ENCODE measurements at regions not wholly inside any gene's neighbourhood (a gene's known extent, or its start where the extent isn't known, plus 50 kb on each side); places are given as distances from the start of the nearest gene placed in this dataset.
"Not testable (repeated sequence)": the region's sequence is repeated elsewhere in the genome, so short reads cannot be mapped to it uniquely, and the experiment has no call there.

DNA sequence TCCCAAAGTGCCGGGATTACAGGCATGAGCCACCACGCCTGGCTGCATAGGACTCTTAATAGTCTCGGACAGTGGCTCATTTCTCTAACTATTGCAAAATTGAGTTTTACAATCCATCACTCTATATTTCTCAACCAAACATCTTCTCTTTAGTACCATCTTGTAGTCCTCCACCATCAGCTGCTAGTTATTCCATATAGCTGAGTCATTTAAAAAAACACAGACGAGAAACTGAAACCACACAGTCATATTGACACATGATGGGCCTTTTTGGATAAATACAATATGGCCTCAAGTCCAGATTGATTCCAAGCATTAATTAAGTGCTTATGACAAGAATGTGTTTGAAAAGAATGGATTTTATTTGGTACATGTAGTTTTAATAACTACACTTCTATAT, 599.1 kb downstream of the MEI4 start:
- Histone ChIP-seq H3K27ac (no peak overlapping the region), H3K4me1 (no peaks in the 10 kb centered on the region), H3K4me3 (no peak overlapping the region), H3K36me3 (no peaks in the 10 kb centered on the region), H3K27me3 (no peaks in the 10 kb centered on the region), H3K9me3 (no peaks in the 10 kb centered on the region)
- no peak for DNase-seq (ENCODE audit: low spot score in 2 of 2)
- TF ChIP-seq POLR2A (IDR thresholded peaks at IDR 0.05) = no peak
- no peak for TF ChIP-seq POLR2AphosphoS5 (IDR thresholded peaks at IDR 0.05)
- TF ChIP-seq, protein P1, sequence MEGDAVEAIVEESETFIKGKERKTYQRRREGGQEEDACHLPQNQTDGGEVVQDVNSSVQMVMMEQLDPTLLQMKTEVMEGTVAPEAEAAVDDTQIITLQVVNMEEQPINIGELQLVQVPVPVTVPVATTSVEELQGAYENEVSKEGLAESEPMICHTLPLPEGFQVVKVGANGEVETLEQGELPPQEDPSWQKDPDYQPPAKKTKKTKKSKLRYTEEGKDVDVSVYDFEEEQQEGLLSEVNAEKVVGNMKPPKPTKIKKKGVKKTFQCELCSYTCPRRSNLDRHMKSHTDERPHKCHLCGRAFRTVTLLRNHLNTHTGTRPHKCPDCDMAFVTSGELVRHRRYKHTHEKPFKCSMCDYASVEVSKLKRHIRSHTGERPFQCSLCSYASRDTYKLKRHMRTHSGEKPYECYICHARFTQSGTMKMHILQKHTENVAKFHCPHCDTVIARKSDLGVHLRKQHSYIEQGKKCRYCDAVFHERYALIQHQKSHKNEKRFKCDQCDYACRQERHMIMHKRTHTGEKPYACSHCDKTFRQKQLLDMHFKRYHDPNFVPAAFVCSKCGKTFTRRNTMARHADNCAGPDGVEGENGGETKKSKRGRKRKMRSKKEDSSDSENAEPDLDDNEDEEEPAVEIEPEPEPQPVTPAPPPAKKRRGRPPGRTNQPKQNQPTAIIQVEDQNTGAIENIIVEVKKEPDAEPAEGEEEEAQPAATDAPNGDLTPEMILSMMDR (IDR thresholded peaks at IDR 0.05) = no peak
- no peak for TF ChIP-seq EP300 (IDR thresholded peaks at IDR 0.05)
- 87% methylated on average over 4 of the region's 4 CpGs for WGBS

DNA sequence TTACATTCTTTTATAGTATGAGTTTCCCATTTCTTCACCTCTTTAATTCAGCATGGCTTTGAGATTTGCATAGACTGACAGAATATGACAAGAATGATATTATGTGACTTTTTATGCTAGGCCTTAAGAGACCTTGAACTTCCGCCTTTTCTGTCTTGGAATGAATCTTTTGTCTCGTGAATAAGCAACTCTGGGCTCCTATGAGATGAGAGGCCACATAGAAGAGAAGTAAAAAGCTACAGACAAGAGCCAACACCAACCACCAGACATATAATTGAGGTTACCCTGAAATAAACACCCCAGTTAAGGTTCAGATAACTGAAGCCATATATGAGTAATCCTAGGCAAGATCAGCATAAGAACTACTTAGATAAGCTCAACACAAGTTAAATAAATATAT, 600.8 kb downstream of the MEI4 start:
- no peaks in the 10 kb centered on the region for H3K36me3 ChIP-seq
- no peak for DNase-seq (ENCODE audit: low spot score in 2 of 2)
- no peak for TF ChIP-seq EP300 (IDR thresholded peaks at IDR 0.05)
- TF ChIP-seq, protein P1 (IDR thresholded peaks at IDR 0.05) = no peak
- TF ChIP-seq POLR2A (IDR thresholded peaks at IDR 0.05) = no peak
- TF ChIP-seq POLR2AphosphoS5 (IDR thresholded peaks at IDR 0.05) = no peak
- H3K4me3 ChIP-seq = no peak overlapping the region
- no peaks in the 10 kb centered on the region for H3K27me3 ChIP-seq
- H3K27ac ChIP-seq = no peak overlapping the region
- WGBS = 70% methylated on average over 2 of the region's 2 CpGs
- no peaks in the 10 kb centered on the region for H3K9me3 ChIP-seq
- H3K4me1 ChIP-seq = no peaks in the 10 kb centered on the region

DNA sequence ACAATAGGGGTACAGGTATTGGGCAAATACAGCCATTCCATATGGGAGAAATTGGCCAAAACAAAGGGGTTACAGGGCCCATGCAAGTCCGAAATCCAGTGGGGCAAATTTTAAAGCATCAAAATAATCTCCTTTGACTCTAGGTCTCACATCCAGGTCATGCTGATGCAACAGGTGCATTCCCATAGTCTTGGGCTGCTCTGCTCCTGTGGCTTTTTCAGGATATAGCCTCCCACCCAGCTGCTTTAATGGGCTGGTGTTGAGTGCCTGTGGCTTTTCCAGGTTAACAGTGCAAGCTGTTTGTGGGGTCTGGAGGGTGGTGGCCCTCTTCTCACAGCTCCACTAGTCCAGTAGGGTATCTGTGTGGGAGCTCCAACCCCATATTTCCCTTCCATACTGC, 607.1 kb downstream of the MEI4 start:
- DNase-seq (ENCODE audit: low spot score in 2 of 2) = no peak
- no peaks in the 10 kb centered on the region for H3K36me3 ChIP-seq
- H3K4me1 ChIP-seq = no peaks in the 10 kb centered on the region
- no peaks in the 10 kb centered on the region for H3K27me3 ChIP-seq
- TF ChIP-seq, protein P1 (IDR thresholded peaks at IDR 0.05) = no peak
- TF ChIP-seq POLR2A (IDR thresholded peaks at IDR 0.05) = no peak
- no peak for TF ChIP-seq EP300 (IDR thresholded peaks at IDR 0.05)
- TF ChIP-seq POLR2AphosphoS5 (IDR thresholded peaks at IDR 0.05) = no peak
- no peak overlapping the region for H3K27ac ChIP-seq
- H3K9me3 ChIP-seq = no peaks in the 10 kb centered on the region
- WGBS = 83% methylated on average over 1 of the region's 1 CpG
- no peak overlapping the region for H3K4me3 ChIP-seq

DNA sequence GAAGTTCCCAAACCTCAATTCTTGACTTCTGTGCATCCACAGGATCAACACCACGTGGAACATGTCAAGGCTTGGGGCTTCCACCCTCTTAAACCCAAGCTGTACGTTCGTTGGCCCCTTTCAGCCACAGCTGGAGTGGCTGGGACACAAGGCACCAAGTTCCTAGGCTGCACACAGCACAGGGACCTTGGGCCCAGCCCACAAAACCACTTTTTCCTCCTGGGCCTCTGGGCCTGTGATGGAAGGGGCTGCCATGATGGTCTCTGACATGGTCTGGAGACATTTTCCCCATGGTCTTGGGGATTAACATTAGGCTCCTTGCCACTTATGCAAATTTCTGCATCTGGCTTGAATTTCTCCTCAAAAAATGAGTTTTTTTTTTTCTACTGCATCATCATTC, 606.9 kb upstream of the IRAK1BP1 start:
- 63% methylated on average over 3 of the region's 3 CpGs for WGBS
- not testable (repeated sequence) for H3K27ac ChIP-seq; H3K36me3 ChIP-seq; H3K4me3 ChIP-seq; H3K9me3 ChIP-seq; H3K27me3 ChIP-seq; H3K4me1 ChIP-seq; DNase-seq (ENCODE audit: low spot score in 2 of 2)

DNA sequence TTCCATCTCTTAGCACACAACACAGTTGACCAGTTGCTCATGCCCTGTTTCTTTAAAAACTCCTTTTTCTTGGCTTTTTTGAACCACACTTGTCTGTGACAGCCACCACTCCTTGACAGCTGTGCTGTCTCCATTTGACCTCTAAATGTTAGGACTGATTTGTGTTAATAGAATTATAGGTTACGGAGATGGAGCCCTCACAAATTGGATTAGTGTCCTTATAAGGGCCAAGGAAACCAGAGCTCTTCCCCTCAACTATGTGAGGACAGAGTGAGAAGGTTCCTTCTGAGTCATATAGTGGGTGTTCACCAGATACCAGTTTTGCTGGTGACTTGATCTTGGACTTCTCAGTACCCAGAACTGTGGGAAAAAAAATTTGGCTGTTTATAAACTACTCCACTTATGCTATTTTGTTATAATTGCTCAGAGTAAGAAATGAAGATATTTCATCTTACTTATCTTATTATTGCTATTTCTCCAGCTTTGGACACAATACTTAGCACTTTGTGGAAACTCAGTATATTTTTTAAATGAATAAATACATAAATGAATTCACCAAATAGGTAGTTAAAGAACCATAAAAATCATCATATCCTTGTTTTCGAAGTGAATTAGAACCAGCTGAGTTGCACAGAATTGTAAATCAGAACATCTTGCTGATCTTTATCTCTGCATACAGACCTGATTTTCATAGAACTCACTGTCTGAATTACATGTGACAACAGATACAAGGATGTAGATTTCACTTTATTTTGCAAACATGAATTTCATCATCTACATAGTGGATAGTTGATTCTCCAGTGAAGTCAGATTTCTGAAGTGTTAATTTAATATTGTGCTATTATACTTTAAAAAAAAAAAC, 598.5 kb upstream of the IRAK1BP1 start:
- DNase-seq (ENCODE audit: low spot score in 2 of 2) = no peak
- Histone ChIP-seq H3K27me3 (no peaks in the 10 kb centered on the region), H3K4me1 (no peaks in the 10 kb centered on the region), H3K4me3 (no peak overlapping the region), H3K36me3 (no peaks in the 10 kb centered on the region), H3K9me3 (no peaks in the 10 kb centered on the region), H3K27ac (no peak overlapping the region)
- no peak for TF ChIP-seq EP300 (IDR thresholded peaks at IDR 0.05)
- no peak for TF ChIP-seq POLR2AphosphoS5 (IDR thresholded peaks at IDR 0.05)
- TF ChIP-seq POLR2A (IDR thresholded peaks at IDR 0.05) = no peak
- TF ChIP-seq, protein P1 (IDR thresholded peaks at IDR 0.05) = no peak
- WGBS = 67% methylated on average over 2 of the region's 2 CpGs

Measured in suprapubic skin (tissue), 4 donors.